ENCODE measurements at regions not wholly inside any gene's neighbourhood (a gene's known extent, or its start where the extent isn't known, plus 50 kb on each side); places are given as distances from the start of the nearest gene placed in this dataset.

DNA sequence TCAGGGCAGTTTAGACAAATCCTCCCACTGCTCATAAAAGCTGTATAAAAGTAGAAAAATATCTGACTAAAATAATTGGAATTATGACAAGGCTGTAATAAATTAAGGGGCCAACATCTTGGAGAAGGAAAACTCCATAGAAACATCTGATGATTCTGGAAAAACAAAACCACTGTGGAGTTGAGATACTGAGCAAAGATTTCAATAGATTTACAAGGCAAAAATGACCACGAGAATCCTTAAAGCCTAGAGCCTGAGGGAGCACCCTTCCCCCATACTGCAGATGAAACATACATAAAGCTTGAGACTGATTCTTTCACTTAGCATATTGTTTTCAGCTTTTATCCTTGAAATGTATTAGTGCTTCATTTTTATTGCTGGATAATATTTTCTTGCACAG is 286.4 kb upstream of the MMADHC start:
- no peak overlapping the region for H3K4me3 ChIP-seq
- H3K27me3 ChIP-seq: peaks cover 0 to 14% (median 0%) of the 10 kb centered on the region in 11 experiments; a peak in 3 of 22 replicates
- no peaks in the 10 kb centered on the region for H3K36me3 ChIP-seq
- no peak for TF ChIP-seq Cebpa-rat (IDR thresholded peaks at IDR 0.05)
- no peaks in the 10 kb centered on the region for H4K20me1 ChIP-seq
- no peak overlapping the region for H3K27ac ChIP-seq
- no peak overlapping the region for H3K4me2 ChIP-seq
- H3K9me3 ChIP-seq (replicated peaks in 1 of 11): peaks cover 5 to 23% (median 14%) of the 10 kb centered on the region in 11 experiments; a peak in 21 of 22 replicates
- peaks cover 0 to 12% (median 6%) of the 10 kb centered on the region in 10 experiments; a peak in 11 of 20 replicates for H3K4me1 ChIP-seq
- no peak overlapping the region for H3K9ac ChIP-seq

DNA sequence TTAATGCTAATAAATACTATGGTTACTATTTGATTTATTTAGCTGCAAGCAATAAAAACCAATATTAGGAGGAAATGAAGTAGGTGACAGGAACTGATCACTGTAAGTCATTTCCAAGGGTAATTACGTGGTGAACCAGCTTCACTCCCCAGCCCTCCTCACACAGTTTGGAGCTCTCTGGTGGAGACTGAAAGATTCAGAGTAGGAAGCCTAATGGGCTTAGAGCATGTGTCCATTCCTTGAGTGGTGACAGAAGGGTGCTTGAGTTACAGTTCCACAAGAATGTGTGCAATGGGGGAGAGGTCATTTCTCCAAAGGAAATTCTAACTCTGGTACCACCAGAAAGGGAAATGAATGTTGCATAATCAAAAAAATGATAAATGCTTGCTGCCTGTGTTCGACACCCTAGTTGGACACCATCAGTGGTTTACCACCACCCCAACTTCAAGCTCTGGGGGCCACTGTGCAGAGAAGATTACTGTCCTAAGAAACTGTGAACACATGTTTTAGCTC is 285.1 kb upstream of the MMADHC start:
- Histone ChIP-seq H3K36me3 (no peaks in the 10 kb centered on the region), H3K4me2 (peak overlapping the region in 5 of 11 experiments; percentile 12 to 45 (median 35); a peak in 9 of 22 replicates), H3K27me3 (peaks cover 0 to 8% (median 0%) of the 10 kb centered on the region in 11 experiments; a peak in 1 of 22 replicates), H4K20me1 (no peaks in the 10 kb centered on the region), H3K4me1 (peaks cover 0 to 12% (median 6%) of the 10 kb centered on the region in 10 experiments; a peak in 11 of 20 replicates), H3K27ac (no peak overlapping the region), H3K9ac (no peak overlapping the region), H3K4me3 (no peak overlapping the region), H3K9me3 (replicated peaks in 1 of 11) (peaks cover 6 to 36% (median 22%) of the 10 kb centered on the region in 11 experiments; a peak in 21 of 22 replicates)
- TF ChIP-seq Cebpa-rat (IDR thresholded peaks at IDR 0.05): peak in 2 of 11 experiments; percentile 17 to 43; a peak in 1 of 22 replicates

DNA sequence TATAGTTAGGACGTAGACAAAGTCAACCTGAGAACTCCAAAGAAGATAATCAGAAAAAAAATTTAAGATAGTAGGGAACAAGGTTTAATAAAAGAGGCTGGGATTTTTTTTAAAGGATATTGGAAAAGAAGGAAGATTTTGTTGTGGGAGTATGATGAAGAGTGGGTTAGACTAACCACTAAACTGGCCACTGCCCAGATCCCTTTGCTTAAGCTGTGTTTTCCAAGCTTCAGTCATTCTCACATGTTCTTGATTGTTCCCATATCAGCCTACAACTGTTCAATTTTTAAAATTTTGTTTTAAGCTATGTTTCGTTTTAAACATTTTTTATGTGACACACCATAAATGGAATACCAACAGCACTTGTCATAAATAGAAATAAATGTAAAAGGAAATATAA is 284.5 kb upstream of the MMADHC start:
- H3K9ac ChIP-seq: no peak overlapping the region
- 0 out of 22 replicates have a peak, but pooled peaks cover 0 to 3% (median 0%) of the 10 kb centered on the region in 11 experiments for H3K27me3 ChIP-seq
- no peaks in the 10 kb centered on the region for H3K36me3 ChIP-seq
- H3K4me2 ChIP-seq: no peak overlapping the region
- H3K4me3 ChIP-seq: no peak overlapping the region
- H3K4me1 ChIP-seq: peaks cover 0 to 8% (median 4%) of the 10 kb centered on the region in 10 experiments; a peak in 11 of 20 replicates
- H3K27ac ChIP-seq: no peak overlapping the region
- H3K9me3 ChIP-seq (replicated peaks in 1 of 11): peaks cover 6 to 38% (median 22%) of the 10 kb centered on the region in 11 experiments; a peak in 21 of 22 replicates
- no peak for TF ChIP-seq Cebpa-rat (IDR thresholded peaks at IDR 0.05)
- H4K20me1 ChIP-seq: no peaks in the 10 kb centered on the region

DNA sequence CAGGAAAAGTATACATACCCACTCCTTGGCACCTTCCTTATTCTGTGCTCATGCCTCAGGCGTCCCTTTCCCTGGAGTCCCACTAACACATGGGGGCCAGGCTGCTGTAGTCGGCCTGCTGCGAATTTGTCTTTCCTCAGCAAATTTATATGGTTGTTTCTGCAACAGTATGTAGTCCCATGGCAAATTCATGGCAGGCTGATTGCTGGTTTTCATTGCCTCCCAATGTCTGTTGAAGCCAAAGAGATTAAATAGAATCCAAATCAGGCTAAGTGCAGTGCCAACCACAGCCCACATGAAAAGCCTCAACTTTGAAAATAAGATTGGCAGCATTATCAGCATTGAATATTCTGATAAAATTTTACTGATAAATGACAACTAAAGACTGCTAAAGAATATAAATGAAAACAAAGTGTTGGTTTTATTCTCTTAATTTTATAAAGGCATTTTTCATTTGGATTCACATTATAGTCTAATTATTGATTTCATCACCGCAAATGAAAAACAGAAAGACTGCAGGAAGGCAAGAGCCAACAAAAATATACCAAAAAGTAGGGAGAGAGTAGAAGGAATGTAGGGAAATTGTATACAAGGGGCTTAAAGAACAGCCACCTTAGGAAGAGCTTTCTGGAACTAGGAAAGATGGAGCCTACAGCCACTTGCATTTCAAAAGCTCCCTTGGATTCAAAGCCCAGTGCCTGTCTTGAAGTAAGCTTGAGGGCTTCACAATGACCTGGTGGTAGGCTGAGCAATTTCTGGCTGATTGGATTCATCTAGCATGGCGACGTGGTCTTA is 283.7 kb upstream of the MMADHC start:
- Histone ChIP-seq H4K20me1 (no peaks in the 10 kb centered on the region), H3K36me3 (no peaks in the 10 kb centered on the region), H3K27me3 (no peaks in the 10 kb centered on the region), H3K9me3 (replicated peaks in 1 of 11) (peaks cover 7 to 42% (median 22%) of the 10 kb centered on the region in 11 experiments; a peak in 21 of 22 replicates), H3K4me2 (no peak overlapping the region), H3K4me3 (no peak overlapping the region), H3K9ac (no peak overlapping the region), H3K4me1 (peaks cover 0 to 8% (median 0%) of the 10 kb centered on the region in 10 experiments; a peak in 7 of 20 replicates), H3K27ac (no peak overlapping the region)
- no peak for TF ChIP-seq Cebpa-rat (IDR thresholded peaks at IDR 0.05)

DNA sequence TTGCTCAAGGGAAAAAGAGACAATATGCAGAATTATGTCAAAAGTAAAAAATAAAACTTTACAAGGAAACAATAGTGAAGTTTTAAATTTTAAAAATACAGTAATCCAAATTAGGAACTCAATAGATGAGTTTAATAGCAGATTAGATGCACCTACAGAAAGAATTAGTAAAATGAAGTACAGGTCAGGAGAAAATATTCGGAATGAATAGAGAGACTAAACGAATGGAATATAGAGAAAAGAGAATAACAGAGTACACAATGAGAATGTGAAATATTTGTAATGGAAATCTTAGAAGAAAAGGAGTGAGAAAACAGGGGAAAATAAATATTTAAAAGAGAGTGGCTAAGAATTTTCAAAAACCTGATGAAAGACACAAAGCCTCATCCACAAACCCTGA is 275.7 kb upstream of the MMADHC start:
- no peak for TF ChIP-seq Cebpa-rat (IDR thresholded peaks at IDR 0.05)
- H3K36me3 ChIP-seq: no peaks in the 10 kb centered on the region
- no peak overlapping the region for H3K27ac ChIP-seq
- no peak overlapping the region for H3K9ac ChIP-seq
- H3K4me3 ChIP-seq: no peak overlapping the region
- H4K20me1 ChIP-seq: no peaks in the 10 kb centered on the region
- H3K4me2 ChIP-seq: no peak overlapping the region
- peaks cover 36 to 75% (median 58%) of the 10 kb centered on the region in 11 experiments for H3K9me3 ChIP-seq (replicated peaks in 1 of 11)
- no peaks in the 10 kb centered on the region for H3K27me3 ChIP-seq
- peaks cover 32 to 37% (median 34%) of the 10 kb centered on the region in 10 experiments for H3K4me1 ChIP-seq

DNA sequence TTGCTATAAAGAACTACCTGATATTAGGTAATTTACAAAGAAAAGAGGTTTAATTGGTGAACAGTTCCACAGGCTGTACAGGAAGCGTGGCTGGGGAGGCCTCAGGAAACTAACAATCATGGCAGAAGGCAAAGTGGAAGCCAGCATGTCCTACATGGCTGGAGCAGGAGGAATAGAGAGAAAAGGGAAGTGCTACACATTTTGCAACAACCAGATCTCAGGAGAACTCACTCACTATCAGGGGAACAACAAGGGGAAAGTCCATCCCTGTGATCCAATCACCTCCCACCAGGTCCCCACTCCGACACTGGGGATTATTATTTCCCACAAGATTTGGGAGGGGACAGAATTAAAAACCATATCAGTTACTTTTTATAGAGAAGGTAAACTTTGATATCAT is 273.5 kb upstream of the MMADHC start:
- H3K4me2 ChIP-seq: peak overlapping the region; percentile 48 to 92 (median 73); a peak in 21 of 22 replicates
- no peaks in the 10 kb centered on the region for H3K36me3 ChIP-seq
- TF ChIP-seq Cebpa-rat (IDR thresholded peaks at IDR 0.05): no peak
- peak overlapping the region in 1 of 10 experiments; percentile 22; a peak in 1 of 20 replicates for H3K4me3 ChIP-seq
- no peaks in the 10 kb centered on the region for H3K27me3 ChIP-seq
- H3K4me1 ChIP-seq: peaks cover 36 to 53% (median 46%) of the 10 kb centered on the region in 10 experiments
- H4K20me1 ChIP-seq: no peaks in the 10 kb centered on the region
- H3K27ac ChIP-seq: peak overlapping the region; percentile 66 to 98 (median 86)
- peak overlapping the region in 6 of 11 experiments; percentile 42 to 72 (median 58); a peak in 7 of 22 replicates for H3K9ac ChIP-seq
- peaks cover 36 to 61% (median 52%) of the 10 kb centered on the region in 11 experiments for H3K9me3 ChIP-seq (replicated peaks in 1 of 11)

DNA sequence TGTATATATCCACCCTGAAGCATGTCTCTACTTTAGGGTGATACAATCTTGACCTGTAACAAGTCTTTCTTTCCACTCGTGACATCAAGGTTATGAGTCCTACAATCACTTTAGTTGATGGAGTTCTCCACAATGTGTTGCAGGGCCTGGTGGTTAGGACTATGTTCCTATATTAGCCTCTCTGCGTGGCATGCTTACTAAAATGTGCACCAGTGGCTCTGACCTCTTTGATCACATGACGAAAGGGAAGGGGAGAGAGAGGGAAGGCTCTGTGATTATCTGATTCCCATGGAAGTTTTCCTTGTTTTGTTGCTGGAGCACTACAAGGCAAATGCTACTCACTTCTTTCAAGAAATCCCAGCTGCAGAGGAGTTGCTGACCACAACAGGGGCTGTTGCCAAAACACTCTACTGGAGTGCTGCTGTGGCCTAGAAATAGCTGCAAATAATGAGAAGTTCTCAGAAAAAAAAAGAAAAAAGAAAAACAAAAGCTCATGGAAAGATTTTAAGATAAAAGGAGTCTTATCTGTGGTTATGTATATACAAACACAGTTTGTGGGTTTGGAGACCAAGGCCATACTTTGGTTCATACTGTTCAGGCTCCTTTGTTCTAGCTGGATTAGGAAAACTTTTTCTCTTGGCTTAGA is 272.8 kb upstream of the MMADHC start:
- Histone ChIP-seq H3K36me3 (no peaks in the 10 kb centered on the region), H3K4me2 (peak overlapping the region; percentile 48 to 92 (median 73)), H3K9me3 (replicated peaks in 1 of 11) (peaks cover 33 to 54% (median 46%) of the 10 kb centered on the region in 11 experiments), H4K20me1 (no peaks in the 10 kb centered on the region), H3K4me3 (peak overlapping the region in 1 of 10 experiments; percentile 22; a peak in 2 of 20 replicates), H3K4me1 (peaks cover 36 to 53% (median 46%) of the 10 kb centered on the region in 10 experiments), H3K9ac (peak overlapping the region in 10 of 11 experiments; percentile 14 to 75 (median 56); a peak in 16 of 22 replicates), H3K27ac (peak overlapping the region; percentile 66 to 98 (median 86)), H3K27me3 (no peaks in the 10 kb centered on the region)
- no peak for TF ChIP-seq Cebpa-rat (IDR thresholded peaks at IDR 0.05)

DNA sequence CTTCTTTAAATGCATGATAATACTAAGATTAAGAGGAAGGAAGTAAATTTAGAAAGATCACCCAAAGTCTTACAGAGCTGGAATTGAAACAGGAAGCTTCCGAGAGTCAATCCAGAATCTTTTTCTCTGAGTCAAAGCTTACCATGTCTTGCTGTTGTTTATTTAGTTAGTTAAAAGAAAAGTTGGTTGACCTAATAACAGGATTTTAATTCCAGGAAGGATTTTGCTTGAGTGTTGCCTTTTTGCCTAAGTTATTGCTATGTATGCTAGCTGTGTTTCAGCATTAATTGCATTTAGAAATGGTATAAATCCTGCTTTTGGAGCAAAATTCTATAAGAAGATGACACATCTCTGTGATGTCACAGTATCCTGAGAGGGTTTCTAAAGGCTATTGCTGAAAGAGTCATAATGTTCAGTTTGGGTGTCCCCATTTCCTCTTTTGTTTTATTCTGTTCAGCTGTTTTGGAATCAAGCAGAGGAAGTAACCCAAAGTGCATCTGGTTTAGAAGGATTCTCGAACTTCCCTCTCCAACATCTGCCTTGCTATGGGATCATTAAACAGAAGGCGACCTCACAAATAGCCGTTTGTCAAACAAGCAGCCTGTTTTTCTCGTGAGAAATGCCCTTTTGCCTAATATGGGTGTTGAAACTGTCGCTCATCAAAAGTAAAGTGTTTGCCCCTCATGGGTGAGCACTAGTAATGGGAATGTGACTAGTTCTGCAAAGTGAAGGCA is 271.5 kb upstream of the MMADHC start:
- peak overlapping the region in 1 of 10 experiments; percentile 15; a peak in 1 of 20 replicates for H3K4me3 ChIP-seq
- TF ChIP-seq Cebpa-rat (IDR thresholded peaks at IDR 0.05): peak in 7 of 11 experiments; percentile 46 to 79 (median 65); a peak in 13 of 22 replicates
- peak overlapping the region; percentile 66 to 98 (median 86) for H3K27ac ChIP-seq
- peak overlapping the region in 10 of 11 experiments; percentile 2 to 86 (median 66); a peak in 19 of 22 replicates for H3K9ac ChIP-seq
- no peaks in the 10 kb centered on the region for H3K27me3 ChIP-seq
- no peaks in the 10 kb centered on the region for H3K36me3 ChIP-seq
- H4K20me1 ChIP-seq: no peaks in the 10 kb centered on the region
- H3K4me2 ChIP-seq: peak overlapping the region; percentile 48 to 97 (median 74); a peak in 21 of 22 replicates
- peaks cover 19 to 41% (median 33%) of the 10 kb centered on the region in 11 experiments for H3K9me3 ChIP-seq (replicated peaks in 1 of 11)
- peaks cover 36 to 53% (median 46%) of the 10 kb centered on the region in 10 experiments for H3K4me1 ChIP-seq
